Heart right ventricle (tissue), 16 donors: ENCODE measurements at regions not wholly inside any gene's neighbourhood (a gene's known extent, or its start where the extent isn't known, plus 50 kb on each side); places are given as distances from the start of the nearest gene placed in this dataset.

Experiments
- ATAC-seq, 8 donors: fragments of 200-7000 bp; cut with Tn5 transposase; one replicate each; pipeline ENCODE4 v1.9.1; 2020; ENCODE audit warnings: mild to moderate bottlenecking in 8 of 8, moderate library complexity in 8 of 8, moderate number of reproducible peaks in 1 of 8
- DNase-seq, 2 donors: peaks; one replicate each; pipeline ENCODE4 v3.0.0-alpha.2; 2020
- H3K27ac ChIP-seq, 10 donors: fragments of 200-600 bp; sonication (generic) in 2 of 10; one replicate each; pipeline versions ENCODE4 v1.5.0 to v1.8.0; 2020 to 2022; ENCODE audit warnings: mild to moderate bottlenecking in 3 of 10
- H3K27me3 ChIP-seq, 7 donors: fragments of 200-600 bp; one replicate each; pipeline ENCODE4 v1.8.0; 2021 to 2022; ENCODE audit warnings: mild to moderate bottlenecking in 2 of 7
- H3K36me3 ChIP-seq, 9 donors: fragments of 200-600 bp; sonication (generic) in 1 of 9; one replicate each; pipeline versions ENCODE4 v1.5.0 to v1.8.0; 2020 to 2022; ENCODE audit warnings: mild to moderate bottlenecking in 2 of 9
- H3K4me1 ChIP-seq, 9 donors: fragments of 200-600 bp; sonication (generic) in 1 of 9; one replicate each; pipeline versions ENCODE4 v1.5.0 to v1.8.0; 2020 to 2022; ENCODE audit warnings: mild to moderate bottlenecking in 4 of 9
- H3K4me3 ChIP-seq, 10 donors: fragments of 200-600 bp; sonication (generic) in 2 of 10; one replicate each; pipeline versions ENCODE4 v1.5.0 to v1.8.0; 2020 to 2022; ENCODE audit warnings: mild to moderate bottlenecking in 7 of 10, moderate library complexity in 2 of 10
- H3K9me3 ChIP-seq, 11 donors: fragments of 200-600 bp in 10 of 11; sonication (generic) in 2 of 11; one replicate each; pipeline versions ENCODE4 v1.5.0 to v1.8.0; 2013 to 2022; ENCODE audit warnings: mild to moderate bottlenecking in 2 of 11, control low read depth in 1 of 11, moderate library complexity in 1 of 11
- WGBS, 2 donors: extraction: QIAGEN DNeasy Blood & Tissue Kit; methylation state at CpG; one replicate each; pipeline ENCODE4 v1.1.7; 2013; ENCODE audit warnings: inconsistent platforms in 1 of 2; 5-methylcytosine and 5-hydroxymethylcytosine counted together
- intact Hi-C, 10 donors: fragments of 100-400 bp; cut with DNase I; formaldehyde crosslinking; loops; one replicate each; pipeline versions ENCODE4 v1.11.1 to v1.14.2; 2022
- TF ChIP-seq, protein P1 (sequence below), 9 donors: fragments of 200-600 bp; sonication (generic) in 2 of 9; IDR thresholded peaks; one replicate each; pipeline versions ENCODE4 v1.5.0 to v1.8.0; 2021 to 2022; ENCODE audit warnings: antibody characterized with exemption in 9 of 9, mild to moderate bottlenecking in 5 of 9, moderate library complexity in 1 of 9
- donor health status: Arrhythmogenic right ventricular cardiomyopathy.
- donor health status: ischemic (EF 13 %, LVEDD 7.1; RV severe dilation, severe dysfunction).
- donor health status: healthy with polysubstance abuse.
- donor health status: DM: no; HTN: yes; CAD: no.
- donor health status: DM: no; HTN: no; CAD: no.
- donor health status: ischemic (EF 25% LVEDD 6.9; RV normal size, moderate dysfunction).
- donor health status: ischemic (EF 25% LVEDD 5.7; RV mildly dilated, moderate dysfunction).
- donor health status: healthy.
- donor health status: DM: yes; HTN: yes; CAD: no.
- donor health status: Ischemic cardiomyopathy.
- donor health status: ischemic (EF 35%, LVEDD 5.7; RV mildly dilated, moderate dysfunction).
- donor health status: nonischemic (EF 11% LVEDD 7.7; RV severe dilation, severe dysfunction).
- donor health status: DM: yes; HTN: yes; CAD: no.
- donor health status: PGD.
- donor health status: ischemic (EF 29% LVEDD 5.4; RV normal size, mild dysfunction).
- donor health status: nonischemic (EF 23%, LVEDD 6.1; RV moderate dilation, normal function).

DNA sequence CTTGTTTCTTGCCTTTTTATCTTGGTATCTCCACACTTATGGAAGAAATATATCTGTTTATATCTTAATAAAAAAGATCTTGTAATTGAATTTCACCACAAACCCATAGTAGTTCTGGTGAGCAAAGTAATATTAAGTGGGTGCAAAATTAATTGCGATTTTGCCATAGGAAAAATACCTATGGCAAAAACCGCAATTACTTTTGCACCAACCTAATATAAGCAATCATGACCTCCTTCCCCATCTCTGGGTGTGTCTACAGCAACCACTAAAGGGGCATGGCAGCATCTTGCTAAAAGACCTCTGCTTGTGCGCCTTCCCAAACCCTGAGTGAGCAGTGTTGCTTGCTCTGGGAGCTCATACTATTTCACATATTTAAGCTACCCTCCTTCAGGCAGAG, 124.2 kb upstream of the GUCY1A1 start:
- Histone ChIP-seq H3K4me3 (no peak overlapping the region), H3K36me3 (no peaks in the 10 kb centered on the region), H3K27ac (no peak overlapping the region), H3K4me1 (peaks cover 0 to 31% (median 16%) of the 10 kb centered on the region in 9 donors), H3K9me3 (no peaks in the 10 kb centered on the region), H3K27me3 (no peaks in the 10 kb centered on the region)
- intact Hi-C loops: no loop called here
- ATAC-seq (no peak), DNase-seq (no peak)
- TF ChIP-seq, protein P1, sequence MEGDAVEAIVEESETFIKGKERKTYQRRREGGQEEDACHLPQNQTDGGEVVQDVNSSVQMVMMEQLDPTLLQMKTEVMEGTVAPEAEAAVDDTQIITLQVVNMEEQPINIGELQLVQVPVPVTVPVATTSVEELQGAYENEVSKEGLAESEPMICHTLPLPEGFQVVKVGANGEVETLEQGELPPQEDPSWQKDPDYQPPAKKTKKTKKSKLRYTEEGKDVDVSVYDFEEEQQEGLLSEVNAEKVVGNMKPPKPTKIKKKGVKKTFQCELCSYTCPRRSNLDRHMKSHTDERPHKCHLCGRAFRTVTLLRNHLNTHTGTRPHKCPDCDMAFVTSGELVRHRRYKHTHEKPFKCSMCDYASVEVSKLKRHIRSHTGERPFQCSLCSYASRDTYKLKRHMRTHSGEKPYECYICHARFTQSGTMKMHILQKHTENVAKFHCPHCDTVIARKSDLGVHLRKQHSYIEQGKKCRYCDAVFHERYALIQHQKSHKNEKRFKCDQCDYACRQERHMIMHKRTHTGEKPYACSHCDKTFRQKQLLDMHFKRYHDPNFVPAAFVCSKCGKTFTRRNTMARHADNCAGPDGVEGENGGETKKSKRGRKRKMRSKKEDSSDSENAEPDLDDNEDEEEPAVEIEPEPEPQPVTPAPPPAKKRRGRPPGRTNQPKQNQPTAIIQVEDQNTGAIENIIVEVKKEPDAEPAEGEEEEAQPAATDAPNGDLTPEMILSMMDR (IDR thresholded peaks at IDR 0.05): no peak
- WGBS, 2 donors: 92 to 94% methylated on average over 3 of the region's 3 CpGs

DNA sequence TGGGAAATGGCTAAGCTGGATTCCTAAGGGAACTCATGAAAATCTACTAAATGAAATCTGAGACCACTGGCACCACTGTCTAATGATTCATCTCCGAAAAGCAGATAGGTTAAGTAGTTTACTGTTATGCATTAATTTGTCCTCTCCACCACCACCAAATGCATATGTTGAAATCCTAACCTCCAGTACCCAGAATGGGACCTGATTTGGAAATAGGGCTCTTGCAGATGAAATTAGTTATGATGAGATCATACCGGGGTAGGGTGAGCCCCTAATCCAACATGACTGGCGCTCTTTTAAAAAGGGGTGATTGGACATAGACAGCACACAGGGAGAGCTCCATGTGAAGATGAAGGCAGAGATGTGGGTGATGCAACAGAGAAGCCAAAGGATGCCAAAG, 124.9 kb upstream of the GUCY1A1 start:
- Histone ChIP-seq H3K4me3 (no peak overlapping the region), H3K9me3 (no peaks in the 10 kb centered on the region), H3K27ac (no peak overlapping the region), H3K36me3 (no peaks in the 10 kb centered on the region), H3K27me3 (no peaks in the 10 kb centered on the region), H3K4me1 (peaks cover 0 to 31% (median 16%) of the 10 kb centered on the region in 9 donors)
- intact Hi-C loops: no loop called here
- TF ChIP-seq, protein P1 (IDR thresholded peaks at IDR 0.05): no peak
- 96 to 98% methylated on average over 3 of the region's 3 CpGs for WGBS, 2 donors
- DNase-seq (no peak), ATAC-seq (no peak)

DNA sequence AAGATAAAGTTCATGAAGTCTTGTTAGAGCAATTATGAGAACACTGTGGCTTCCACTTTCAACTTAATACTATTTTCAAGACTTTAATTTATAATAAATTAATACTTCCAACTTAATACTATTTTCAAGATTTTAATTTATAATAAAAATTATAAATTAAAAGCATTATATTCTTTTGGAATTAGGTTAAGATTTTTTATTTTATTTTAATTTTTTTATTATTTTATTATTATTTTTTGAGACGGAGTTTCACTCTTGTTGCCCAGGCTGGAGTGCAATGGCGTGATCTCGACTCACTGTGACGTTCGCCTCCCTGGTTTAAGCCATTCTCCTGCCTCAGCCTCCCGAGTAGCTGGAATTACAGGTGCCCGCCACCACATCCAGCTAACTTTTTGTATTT, 126.0 kb upstream of the GUCY1A1 start:
- 97 to 98% methylated on average over 7 of the region's 7 CpGs for WGBS, 2 donors
- H3K4me1 ChIP-seq: peaks cover 0 to 33% (median 19%) of the 10 kb centered on the region in 9 donors
- no peaks in the 10 kb centered on the region for H3K9me3 ChIP-seq
- no peak overlapping the region for H3K27ac ChIP-seq
- DNase-seq (no peak), ATAC-seq (no peak)
- TF ChIP-seq, protein P1 (IDR thresholded peaks at IDR 0.05): no peak
- intact Hi-C loops: no loop called here
- no peaks in the 10 kb centered on the region for H3K27me3 ChIP-seq
- no peaks in the 10 kb centered on the region for H3K36me3 ChIP-seq
- no peak overlapping the region for H3K4me3 ChIP-seq

DNA sequence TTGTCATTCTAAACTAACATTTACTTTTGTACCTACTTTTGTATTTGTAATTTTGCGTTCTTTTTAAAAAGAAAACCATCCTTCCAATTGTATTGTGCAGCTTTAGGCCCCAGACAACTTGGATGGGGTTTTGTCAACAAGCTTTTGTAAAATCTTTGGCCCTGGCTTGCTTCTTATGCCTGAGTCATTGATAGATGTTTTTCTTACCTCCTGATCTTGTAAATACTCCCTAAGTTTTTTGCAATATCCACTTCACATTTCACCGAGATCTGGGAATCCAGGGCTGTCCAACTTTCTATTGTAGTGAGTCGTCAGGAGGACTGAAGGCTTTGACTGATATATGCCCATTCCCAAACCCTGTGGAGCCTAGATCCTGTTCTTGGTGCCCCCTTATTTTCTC, 126.9 kb upstream of the GUCY1A1 start:
- intact Hi-C loops: loop anchor here in 2 of 10 donors (10.0 kb wide), 1 partner anchor 125 kb away; the partner anchor contains the start of gene GUCY1A1 (in 2 of the 2)
- no peaks in the 10 kb centered on the region for H3K36me3 ChIP-seq
- DNase-seq (no peak), ATAC-seq (no peak)
- no peak overlapping the region for H3K27ac ChIP-seq
- no peaks in the 10 kb centered on the region for H3K27me3 ChIP-seq
- no peaks in the 10 kb centered on the region for H3K9me3 ChIP-seq
- peaks cover 0 to 33% (median 18%) of the 10 kb centered on the region in 9 donors for H3K4me1 ChIP-seq
- 80 to 94% methylated on average over 3 of the region's 3 CpGs for WGBS, 2 donors
- no peak overlapping the region for H3K4me3 ChIP-seq
- TF ChIP-seq, protein P1 (IDR thresholded peaks at IDR 0.05): no peak
